22Rv1 (cell line): ENCODE measurements at regions not wholly inside any gene's neighbourhood (a gene's known extent, or its start where the extent isn't known, plus 50 kb on each side); places are given as distances from the start of the nearest gene placed in this dataset.

Experiments used
- ZFX ChIP-seq: fragments of 450-650 bp; IDR thresholded peaks from 2 replicates; pipeline ENCODE4 v1.6.1; 2017; ENCODE audit warnings: antibody characterized with exemption, borderline replicate concordance
- TF ChIP-seq, protein P1 (sequence below): fragments of 450-650 bp; IDR thresholded peaks from 2 replicates; pipeline ENCODE4 v1.5.1; 2017; ENCODE audit warnings: mild to moderate bottlenecking

DNA sequence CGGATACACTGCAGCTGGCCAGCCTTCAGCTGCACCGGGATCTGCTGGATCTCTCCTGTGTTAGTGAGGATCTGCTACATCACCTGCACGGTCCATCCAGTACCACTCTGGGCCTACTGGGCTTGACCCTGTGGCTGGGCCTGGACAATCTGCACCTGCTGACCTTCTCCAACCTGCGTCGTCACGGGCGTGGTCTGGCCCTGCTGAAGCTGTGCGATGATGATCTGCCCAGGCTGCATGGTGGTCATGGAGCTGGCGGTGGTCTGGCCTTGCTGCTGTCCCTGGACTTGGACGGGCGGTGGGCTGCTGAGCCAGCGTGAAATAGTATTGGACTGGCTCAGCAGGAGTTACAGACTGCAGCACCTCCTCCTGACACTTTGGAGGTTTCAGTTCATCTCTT, 137.1 kb upstream of the GAS1 start:
- TF ChIP-seq, protein P1, sequence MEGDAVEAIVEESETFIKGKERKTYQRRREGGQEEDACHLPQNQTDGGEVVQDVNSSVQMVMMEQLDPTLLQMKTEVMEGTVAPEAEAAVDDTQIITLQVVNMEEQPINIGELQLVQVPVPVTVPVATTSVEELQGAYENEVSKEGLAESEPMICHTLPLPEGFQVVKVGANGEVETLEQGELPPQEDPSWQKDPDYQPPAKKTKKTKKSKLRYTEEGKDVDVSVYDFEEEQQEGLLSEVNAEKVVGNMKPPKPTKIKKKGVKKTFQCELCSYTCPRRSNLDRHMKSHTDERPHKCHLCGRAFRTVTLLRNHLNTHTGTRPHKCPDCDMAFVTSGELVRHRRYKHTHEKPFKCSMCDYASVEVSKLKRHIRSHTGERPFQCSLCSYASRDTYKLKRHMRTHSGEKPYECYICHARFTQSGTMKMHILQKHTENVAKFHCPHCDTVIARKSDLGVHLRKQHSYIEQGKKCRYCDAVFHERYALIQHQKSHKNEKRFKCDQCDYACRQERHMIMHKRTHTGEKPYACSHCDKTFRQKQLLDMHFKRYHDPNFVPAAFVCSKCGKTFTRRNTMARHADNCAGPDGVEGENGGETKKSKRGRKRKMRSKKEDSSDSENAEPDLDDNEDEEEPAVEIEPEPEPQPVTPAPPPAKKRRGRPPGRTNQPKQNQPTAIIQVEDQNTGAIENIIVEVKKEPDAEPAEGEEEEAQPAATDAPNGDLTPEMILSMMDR = no peak
- TF ChIP-seq ZFX = no peak
